ENCODE measurements at regions not wholly inside any gene's neighbourhood (a gene's known extent, or its start where the extent isn't known, plus 50 kb on each side); places are given as distances from the start of the nearest gene placed in this dataset.

GRCh38 chr7:115241151-115241550, 319.3 kb downstream of the MDFIC start:
- Mint-ChIP-seq H3K27me3 (no peaks in the 10 kb centered on the region), H3K4me3 (ENCODE audit: low read depth) (no peak overlapping the region), H3K27ac (no peak overlapping the region), H3K4me1 (ENCODE audit: low read depth) (peaks cover 1% of the 10 kb centered on the region), H3K9me3 (ENCODE audit: low read depth) (peaks cover 7% of the 10 kb centered on the region), H3K36me3 (ENCODE audit: insufficient read depth) (no peaks in the 10 kb centered on the region)
- TF ChIP-seq CTCF (IDR thresholded peaks at IDR 0.05; ENCODE audit: unreplicated experiment) = no peak
- DNase-seq (ENCODE audit: low spot score, unreplicated experiment) = no peak

- no peak for TF ChIP-seq CTCF (IDR thresholded peaks at IDR 0.05; ENCODE audit: unreplicated experiment)
- no peak overlapping the region for H3K4me3 Mint-ChIP-seq (ENCODE audit: low read depth)
- no peak overlapping the region for H3K27ac Mint-ChIP-seq
These were observed 318.3 kb downstream of the MDFIC start for GRCh38 chr7:115240242-115240641.

GRCh38 chr7:115235075-115235474, 313.2 kb downstream of the MDFIC start:
- H3K27me3 Mint-ChIP-seq = no peaks in the 10 kb centered on the region
- H3K4me1 Mint-ChIP-seq (ENCODE audit: low read depth) = peaks cover 1% of the 10 kb centered on the region
- no peaks in the 10 kb centered on the region for H3K36me3 Mint-ChIP-seq (ENCODE audit: insufficient read depth)
- TF ChIP-seq CTCF (IDR thresholded peaks at IDR 0.05; ENCODE audit: unreplicated experiment) = no peak
- no peak for DNase-seq (ENCODE audit: low spot score, unreplicated experiment)
- no peak overlapping the region for H3K27ac Mint-ChIP-seq
- peaks cover 8% of the 10 kb centered on the region for H3K9me3 Mint-ChIP-seq (ENCODE audit: low read depth)
- H3K4me3 Mint-ChIP-seq (ENCODE audit: low read depth) = no peak overlapping the region

More at GRCh38 chr7:115240242-115240641, 318.3 kb downstream of the MDFIC start:
- Mint-ChIP-seq H3K9me3 (ENCODE audit: low read depth) (peaks cover 8% of the 10 kb centered on the region), H3K4me1 (ENCODE audit: low read depth) (peaks cover 1% of the 10 kb centered on the region), H3K27me3 (no peaks in the 10 kb centered on the region), H3K36me3 (ENCODE audit: insufficient read depth) (no peaks in the 10 kb centered on the region)
- no peak for DNase-seq (ENCODE audit: low spot score, unreplicated experiment)

- no peaks in the 10 kb centered on the region for H3K36me3 Mint-ChIP-seq (ENCODE audit: insufficient read depth)
- TF ChIP-seq CTCF (IDR thresholded peaks at IDR 0.05; ENCODE audit: unreplicated experiment) = no peak
- H3K4me1 Mint-ChIP-seq (ENCODE audit: low read depth) = peaks cover 3% of the 10 kb centered on the region
- H3K27me3 Mint-ChIP-seq = no peaks in the 10 kb centered on the region
- H3K4me3 Mint-ChIP-seq (ENCODE audit: low read depth) = no peak overlapping the region
- H3K27ac Mint-ChIP-seq = no peak overlapping the region
- peaks cover 8% of the 10 kb centered on the region for H3K9me3 Mint-ChIP-seq (ENCODE audit: low read depth)
- no peak for DNase-seq (ENCODE audit: low spot score, unreplicated experiment)
These were observed 311.9 kb downstream of the MDFIC start for GRCh38 chr7:115233809-115234208.

GRCh38 chr7:115232041-115232440, 310.1 kb downstream of the MDFIC start:
- TF ChIP-seq CTCF (IDR thresholded peaks at IDR 0.05; ENCODE audit: unreplicated experiment) = no peak
- Mint-ChIP-seq H3K27ac (no peak overlapping the region), H3K4me1 (ENCODE audit: low read depth) (peaks cover 1% of the 10 kb centered on the region), H3K27me3 (no peaks in the 10 kb centered on the region), H3K36me3 (ENCODE audit: insufficient read depth) (no peaks in the 10 kb centered on the region), H3K4me3 (ENCODE audit: low read depth) (no peak overlapping the region), H3K9me3 (ENCODE audit: low read depth) (peaks cover 8% of the 10 kb centered on the region)
- DNase-seq (ENCODE audit: low spot score, unreplicated experiment) = no peak
